PC-3 (cell line): ENCODE measurements at regions not wholly inside any gene's neighbourhood (a gene's known extent, or its start where the extent isn't known, plus 50 kb on each side); places are given as distances from the start of the nearest gene placed in this dataset.

ENCODE experiments used
- ATAC-seq: fragments of 200-7000 bp; cut with Tn5 transposase; 2 replicates; pipeline ENCODE4 v1.9.1; 2020; ENCODE audit warnings: mild to moderate bottlenecking, moderate library complexity
- BruUV-seq: library from RNA; stranded (reverse); fragments of 400-500 nt; replicated peaks from 2 replicates; lab custom pipeline; 2021; lab: Mats Ljungman, UMichigan
- CTCF ChIA-PET: fragments of 300-600 bp; sonication (Branson Sonifier 250); formaldehyde crosslinking; loops from one replicate; lab custom pipeline; 2022; ENCODE audit warnings: antibody characterized with exemption; lab: Charles Lee
- POLR2A ChIA-PET: fragments of 300-600 bp; sonication (Branson Sonifier 250); formaldehyde crosslinking; loops from one replicate; lab custom pipeline; 2022; ENCODE audit warnings: antibody characterized with exemption; ENCODE audit not compliant: unreplicated experiment; lab: Charles Lee
- DNase-seq: peaks from one replicate; pipeline ENCODE4 v3.0.0-alpha.2; 2015
- H2AFZ ChIP-seq: fragments of 300-600 bp; sonication (generic); 2 replicates; pipeline ENCODE4 v1.6.0; 2016; ENCODE audit warnings: antibody characterized with exemption, low read length
- H3F3A ChIP-seq: fragments of 300-600 bp; sonication (generic); one replicate; pipeline ENCODE4 v1.6.0; 2017; ENCODE audit warnings: antibody characterized with exemption, low read length, control low read depth, mild to moderate bottlenecking; ENCODE audit not compliant: unreplicated experiment
- H3K27ac ChIP-seq: fragments of 300-600 bp; sonication (generic); 2 replicates; pipeline ENCODE4 v1.5.1; 2016; ENCODE audit warnings: mild to moderate bottlenecking, low read length
- H3K27me3 ChIP-seq: fragments of 300-600 bp; sonication (generic); 2 replicates; pipeline ENCODE4 v1.6.1; 2016; ENCODE audit warnings: low read length, mixed read lengths
- H3K36me3 ChIP-seq: fragments of 300-600 bp; sonication (generic); 2 replicates; pipeline ENCODE4 v1.6.1; 2016; ENCODE audit warnings: low read depth, mixed run types, low read length, mixed read lengths
- H3K4me1 ChIP-seq: fragments of 300-600 bp; sonication (generic); 2 replicates; pipeline ENCODE4 v1.5.1; 2016; ENCODE audit warnings: low read length; ENCODE audit not compliant: insufficient read depth
- H3K4me2 ChIP-seq: fragments of 300-600 bp; sonication (generic); 2 replicates; pipeline ENCODE4 v1.6.0; 2016; ENCODE audit warnings: low read length
- H3K4me3 ChIP-seq: fragments of 300-600 bp; sonication (generic); 2 replicates; pipeline ENCODE4 v1.5.1; 2016; ENCODE audit warnings: mild to moderate bottlenecking, low read length, mixed read lengths
- H3K79me2 ChIP-seq: fragments of 300-600 bp; sonication (generic); 2 replicates; pipeline ENCODE4 v1.6.1; 2017; ENCODE audit warnings: low read length, mixed read lengths
- H3K9ac ChIP-seq: fragments of 300-600 bp; sonication (generic); 2 replicates; pipeline ENCODE4 v1.6.0; 2016; ENCODE audit warnings: mild to moderate bottlenecking, low read length
- H3K9me2 ChIP-seq: fragments of 300-600 bp; sonication (generic); replicated peaks from 2 replicates; pipeline ENCODE4 v1.6.1; 2016; ENCODE audit warnings: mixed run types, low read length, mixed read lengths
- H3K9me3 ChIP-seq: fragments of 300-600 bp; sonication (generic); 2 replicates; pipeline ENCODE4 v1.6.1; 2016; ENCODE audit warnings: low read length, mixed read lengths
- H4K20me1 ChIP-seq: fragments of 300-600 bp; sonication (generic); 2 replicates; pipeline ENCODE4 v1.6.1; 2016; ENCODE audit warnings: low read length, mixed read lengths
- EZH2 ChIP-seq: fragments of 300-600 bp; sonication (generic); IDR thresholded peaks from one replicate; pipeline ENCODE4 v1.6.1; 2017; ENCODE audit warnings: antibody characterized with exemption, mild to moderate bottlenecking, low read length; ENCODE audit not compliant: unreplicated experiment
- EZH2phosphoT487 ChIP-seq: fragments of 300-600 bp; sonication (generic); IDR thresholded peaks from 2 replicates; pipeline ENCODE4 v1.6.1; 2018; ENCODE audit warnings: mild to moderate bottlenecking, antibody characterized with exemption, low read length, borderline replicate concordance
- intact Hi-C: fragments of 100-400 bp; cut with micrococcal nuclease; formaldehyde crosslinking; loops from 2 replicates; pipeline ENCODE4 v1.9.0; 2023
- TF ChIP-seq, protein P1 (sequence below): fragments of 300-600 bp; sonication (generic); conservative IDR thresholded peaks from 2 replicates; pipeline ENCODE4 v1.5.1; 2017; ENCODE audit warnings: antibody characterized with exemption, low read depth, mild to moderate bottlenecking, low read length

DNA sequence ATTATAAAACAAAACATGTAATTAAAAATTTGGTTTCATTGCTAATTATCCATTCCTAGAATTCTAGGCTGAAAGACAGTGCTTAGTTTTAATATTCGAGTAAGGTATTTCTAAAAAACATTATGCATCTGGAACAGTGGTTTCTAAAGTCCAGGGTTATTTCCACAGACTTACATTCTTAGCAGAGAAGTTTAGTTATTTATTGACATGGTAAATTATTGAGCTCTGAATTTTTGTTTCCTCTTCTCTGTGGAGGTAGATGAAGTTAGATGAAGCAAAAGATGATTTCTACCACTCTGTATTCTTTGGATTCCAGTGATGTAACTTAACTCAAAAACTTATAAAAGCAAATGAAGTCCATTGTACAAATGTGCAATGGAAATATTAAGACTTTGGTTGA, 709.4 kb downstream of the MRPL39 start:
- Histone ChIP-seq H3F3A (no peaks in the 10 kb centered on the region), H4K20me1 (no peaks in the 10 kb centered on the region), H3K9me3 (no peaks in the 10 kb centered on the region), H3K4me2 (no peak overlapping the region), H3K27me3 (no peaks in the 10 kb centered on the region), H3K4me3 (no peak overlapping the region), H3K9ac (no peak overlapping the region), H2AFZ (no peak overlapping the region), H3K9me2 (no peaks in the 10 kb centered on the region), H3K36me3 (no peaks in the 10 kb centered on the region), H3K27ac (no peak overlapping the region), H3K4me1 (no peaks in the 10 kb centered on the region), H3K79me2 (no peaks in the 10 kb centered on the region)
- DNase-seq = no peak
- intact Hi-C loops = no loop called here
- ChIA-PET POLR2A (no interaction called here), CTCF (no interaction called here)
- no peak for ATAC-seq
- no peak for TF ChIP-seq EZH2
- BruUV-seq = no TSS peak

GRCh38 chr21:24896735-24897124, 710.6 kb downstream of the MRPL39 start:
- no peak for ATAC-seq
- Histone ChIP-seq H3K9ac (no peak overlapping the region), H3F3A (no peaks in the 10 kb centered on the region), H3K4me1 (no peaks in the 10 kb centered on the region), H4K20me1 (no peaks in the 10 kb centered on the region), H2AFZ (no peak overlapping the region), H3K4me2 (no peak overlapping the region), H3K9me2 (no peaks in the 10 kb centered on the region), H3K79me2 (no peaks in the 10 kb centered on the region), H3K27me3 (no peaks in the 10 kb centered on the region), H3K36me3 (no peaks in the 10 kb centered on the region), H3K27ac (no peak overlapping the region), H3K9me3 (no peaks in the 10 kb centered on the region), H3K4me3 (no peak overlapping the region)
- ChIA-PET POLR2A (no interaction called here), CTCF (interaction anchor here (0.7 kb wide), 1 partner anchor 143 kb away, joined by 3 read pairs; no protein-coding TSS in a partner anchor)
- intact Hi-C loops = loop anchor here (1.0 kb wide), 3 partner anchors 143 to 490 kb away; no protein-coding TSS in a partner anchor
- TF ChIP-seq EZH2 (no peak), EZH2phosphoT487 (no peak)
- TF ChIP-seq, protein P1, sequence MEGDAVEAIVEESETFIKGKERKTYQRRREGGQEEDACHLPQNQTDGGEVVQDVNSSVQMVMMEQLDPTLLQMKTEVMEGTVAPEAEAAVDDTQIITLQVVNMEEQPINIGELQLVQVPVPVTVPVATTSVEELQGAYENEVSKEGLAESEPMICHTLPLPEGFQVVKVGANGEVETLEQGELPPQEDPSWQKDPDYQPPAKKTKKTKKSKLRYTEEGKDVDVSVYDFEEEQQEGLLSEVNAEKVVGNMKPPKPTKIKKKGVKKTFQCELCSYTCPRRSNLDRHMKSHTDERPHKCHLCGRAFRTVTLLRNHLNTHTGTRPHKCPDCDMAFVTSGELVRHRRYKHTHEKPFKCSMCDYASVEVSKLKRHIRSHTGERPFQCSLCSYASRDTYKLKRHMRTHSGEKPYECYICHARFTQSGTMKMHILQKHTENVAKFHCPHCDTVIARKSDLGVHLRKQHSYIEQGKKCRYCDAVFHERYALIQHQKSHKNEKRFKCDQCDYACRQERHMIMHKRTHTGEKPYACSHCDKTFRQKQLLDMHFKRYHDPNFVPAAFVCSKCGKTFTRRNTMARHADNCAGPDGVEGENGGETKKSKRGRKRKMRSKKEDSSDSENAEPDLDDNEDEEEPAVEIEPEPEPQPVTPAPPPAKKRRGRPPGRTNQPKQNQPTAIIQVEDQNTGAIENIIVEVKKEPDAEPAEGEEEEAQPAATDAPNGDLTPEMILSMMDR = no peak
- DNase-seq = no peak
- BruUV-seq = no TSS peak

- H3K9me2 ChIP-seq = no peaks in the 10 kb centered on the region
- H3K79me2 ChIP-seq = no peaks in the 10 kb centered on the region
- TF ChIP-seq EZH2phosphoT487 = no peak
- TF ChIP-seq, protein P1 = peak; percentile 71
- TF ChIP-seq EZH2 = no peak
- intact Hi-C loops = loop anchor here (1.0 kb wide), 3 partner anchors 143 to 490 kb away; no protein-coding TSS in a partner anchor
- no peaks in the 10 kb centered on the region for H4K20me1 ChIP-seq
- H3K4me1 ChIP-seq = no peaks in the 10 kb centered on the region
- CTCF ChIA-PET = interaction anchor here (0.6 to 0.7 kb wide), 2 partner anchors 143 to 385 kb away, joined by 3 to 4 read pairs; no protein-coding TSS in a partner anchor
- ATAC-seq = peak; percentile 94
- H2AFZ ChIP-seq = no peak overlapping the region
- H3K27ac ChIP-seq = no peak overlapping the region
- H3F3A ChIP-seq = no peaks in the 10 kb centered on the region
- H3K9me3 ChIP-seq = no peaks in the 10 kb centered on the region
- H3K9ac ChIP-seq = no peak overlapping the region
- no TSS peak for BruUV-seq
- no peaks in the 10 kb centered on the region for H3K36me3 ChIP-seq
- POLR2A ChIA-PET = no interaction called here
- no peak overlapping the region for H3K4me2 ChIP-seq
- H3K4me3 ChIP-seq = no peak overlapping the region
- peak; percentile 58 for DNase-seq
- no peaks in the 10 kb centered on the region for H3K27me3 ChIP-seq
These were observed 711.2 kb downstream of the MRPL39 start for GRCh38 chr21:24895885-24896734.
